GM12873 (cell line): ENCODE measurements at regions not wholly inside any gene's neighbourhood (a gene's known extent, or its start where the extent isn't known, plus 50 kb on each side); places are given as distances from the start of the nearest gene placed in this dataset.

ENCODE experiments used
- CTCF ChIP-seq: IDR thresholded peaks from 2 replicates; pipeline ENCODE4 v1.5.1; 2012; ENCODE audit warnings: low read depth, mild to moderate bottlenecking, moderate library complexity, low read length, control low read depth; ENCODE audit not compliant: insufficient read depth; ENCODE audit errors: missing control alignments

- no peak for TF ChIP-seq CTCF
These were observed 263.6 kb downstream of the RNF144A start for GRCh38 chr2:7180638-7181370.

- no peak for TF ChIP-seq CTCF
These were observed 265.3 kb downstream of the RNF144A start for GRCh38 chr2:7182525-7182924.

- TF ChIP-seq CTCF = no peak
These were observed 271.9 kb downstream of the RNF144A start for GRCh38 chr2:7189106-7189505.

GRCh38 chr2:7190587-7191324 lies 273.5 kb downstream of the RNF144A start:
- TF ChIP-seq CTCF = no peak

GRCh38 chr2:7191932-7192331 lies 274.7 kb downstream of the RNF144A start:
- no peak for TF ChIP-seq CTCF

- no peak for TF ChIP-seq CTCF
These were observed 276.2 kb downstream of the RNF144A start for GRCh38 chr2:7193457-7193856.

GRCh38 chr2:7194950-7195349 lies 277.7 kb downstream of the RNF144A start:
- TF ChIP-seq CTCF = no peak
